Lung (tissue), 11 donors: ENCODE measurements at regions not wholly inside any gene's neighbourhood (a gene's known extent, or its start where the extent isn't known, plus 50 kb on each side); places are given as distances from the start of the nearest gene placed in this dataset.
"Not testable (repeated sequence)": the region's sequence is repeated elsewhere in the genome, so short reads cannot be mapped to it uniquely, and the experiment has no call there.

Experiments
- ATAC-seq: fragments of 200-7000 bp; cut with Tn5 transposase; one replicate; pipeline ENCODE4 v1.9.1; 2020; ENCODE audit warnings: moderate number of reproducible peaks; ENCODE audit not compliant: insufficient read depth, low FRiP score
- DNase-seq, 3 donors: peaks; one replicate each; pipeline ENCODE4 v3.0.0-alpha.2; 2013 to 2017
- H3K27ac ChIP-seq, 2 donors: one replicate each; pipeline ENCODE4 v1.5.1; 2013; ENCODE audit warnings: mild to moderate bottlenecking in 2 of 2, moderate library complexity in 2 of 2, control low read depth in 1 of 2, inconsistent platforms in 1 of 2, low read depth in 1 of 2, low read length in 1 of 2
- H3K27me3 ChIP-seq, 3 donors: one replicate each; pipeline ENCODE4 v1.5.1; 2013; ENCODE audit warnings: low read length in 2 of 3; ENCODE audit not compliant: control insufficient read depth in 3 of 3, insufficient read depth in 3 of 3
- H3K36me3 ChIP-seq, 4 donors: one replicate each; pipeline ENCODE4 v1.5.1; 2013; ENCODE audit warnings: low read length in 4 of 4, mild to moderate bottlenecking in 1 of 4, moderate library complexity in 1 of 4; ENCODE audit not compliant: control insufficient read depth in 4 of 4, insufficient read depth in 4 of 4
- H3K4me1 ChIP-seq, 5 donors: one replicate each; pipeline ENCODE4 v1.5.1; 2013; ENCODE audit warnings: low read length in 5 of 5, mild to moderate bottlenecking in 2 of 5, moderate library complexity in 1 of 5; ENCODE audit not compliant: control insufficient read depth in 5 of 5, insufficient read depth in 5 of 5
- H3K4me3 ChIP-seq: one replicate; pipeline ENCODE4 v1.5.1; 2013; ENCODE audit warnings: mild to moderate bottlenecking, control low read depth, moderate library complexity
- H3K9ac ChIP-seq, 2 donors: one replicate each; pipeline ENCODE4 v1.5.1; 2013; ENCODE audit warnings: low read length in 2 of 2, control low read depth in 1 of 2; ENCODE audit not compliant: insufficient read depth in 1 of 2
- H3K9me3 ChIP-seq, 4 donors: one replicate each; pipeline ENCODE4 v1.5.1; 2013; ENCODE audit warnings: low read length in 3 of 4, mild to moderate bottlenecking in 1 of 4, moderate library complexity in 1 of 4; ENCODE audit not compliant: control insufficient read depth in 4 of 4, insufficient read depth in 3 of 4
- WGBS, 2 donors: extraction: QIAGEN DNeasy Blood & Tissue Kit; methylation state at CpG; one replicate each; pipeline ENCODE4 v1.1.7; 2013; 5-methylcytosine and 5-hydroxymethylcytosine counted together
- TF ChIP-seq, protein P1 (sequence below): IDR thresholded peaks from 2 replicates; pipeline ENCODE4 v1.5.1; 2012; ENCODE audit warnings: mild to moderate bottlenecking; ENCODE audit errors: control extremely low read depth, extremely low read depth
- donor health status: control.
- donor health status: control.
- donor health status: Bipolar disorder and iron deficiency.
- donor health status: healthy.
- donor health status: DM: yes; HTN: yes; CAD: no.

DNA sequence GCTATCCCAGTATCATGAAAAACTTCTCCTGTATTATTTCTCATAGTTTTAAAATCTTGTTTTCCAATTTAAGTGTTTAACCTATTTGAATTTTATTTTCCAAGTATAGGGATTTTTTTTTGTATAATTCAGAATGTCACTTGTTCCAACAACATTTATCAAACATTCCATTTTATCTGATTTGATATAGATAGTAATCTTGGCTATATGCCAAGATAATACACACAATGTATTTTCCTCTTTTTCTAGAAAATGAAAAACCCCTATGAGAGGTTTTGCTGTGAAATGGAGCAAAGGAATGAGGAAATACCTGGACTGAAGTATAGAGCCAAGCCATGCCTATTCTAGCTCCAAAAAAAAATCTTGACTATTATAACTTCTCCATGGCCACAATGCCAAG lies 628.9 kb downstream of the HTR1B start:
- Histone ChIP-seq H3K4me3 (no peak overlapping the region), H3K9me3 (no peaks in the 10 kb centered on the region), H3K9ac (no peak overlapping the region), H3K4me1 (no peaks in the 10 kb centered on the region), H3K27ac (no peak overlapping the region), H3K36me3 (no peaks in the 10 kb centered on the region), H3K27me3 (no peaks in the 10 kb centered on the region)
- ATAC-seq: no peak
- TF ChIP-seq, protein P1, sequence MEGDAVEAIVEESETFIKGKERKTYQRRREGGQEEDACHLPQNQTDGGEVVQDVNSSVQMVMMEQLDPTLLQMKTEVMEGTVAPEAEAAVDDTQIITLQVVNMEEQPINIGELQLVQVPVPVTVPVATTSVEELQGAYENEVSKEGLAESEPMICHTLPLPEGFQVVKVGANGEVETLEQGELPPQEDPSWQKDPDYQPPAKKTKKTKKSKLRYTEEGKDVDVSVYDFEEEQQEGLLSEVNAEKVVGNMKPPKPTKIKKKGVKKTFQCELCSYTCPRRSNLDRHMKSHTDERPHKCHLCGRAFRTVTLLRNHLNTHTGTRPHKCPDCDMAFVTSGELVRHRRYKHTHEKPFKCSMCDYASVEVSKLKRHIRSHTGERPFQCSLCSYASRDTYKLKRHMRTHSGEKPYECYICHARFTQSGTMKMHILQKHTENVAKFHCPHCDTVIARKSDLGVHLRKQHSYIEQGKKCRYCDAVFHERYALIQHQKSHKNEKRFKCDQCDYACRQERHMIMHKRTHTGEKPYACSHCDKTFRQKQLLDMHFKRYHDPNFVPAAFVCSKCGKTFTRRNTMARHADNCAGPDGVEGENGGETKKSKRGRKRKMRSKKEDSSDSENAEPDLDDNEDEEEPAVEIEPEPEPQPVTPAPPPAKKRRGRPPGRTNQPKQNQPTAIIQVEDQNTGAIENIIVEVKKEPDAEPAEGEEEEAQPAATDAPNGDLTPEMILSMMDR: no peak
- no peak for DNase-seq

GRCh38 chr6:76831299-76831698 lies 632.0 kb downstream of the HTR1B start:
- DNase-seq (no peak), ATAC-seq (no peak)
- 44 to 47% methylated on average over 3 of the region's 3 CpGs for WGBS, 2 donors
- Histone ChIP-seq H3K9ac (no peak overlapping the region), H3K4me3 (no peak overlapping the region), H3K4me1 (no peaks in the 10 kb centered on the region), H3K27me3 (no peaks in the 10 kb centered on the region), H3K27ac (no peak overlapping the region), H3K36me3 (no peaks in the 10 kb centered on the region), H3K9me3 (no peaks in the 10 kb centered on the region)
- TF ChIP-seq, protein P1: no peak

GRCh38 chr6:76823578-76823977 lies 639.7 kb downstream of the HTR1B start:
- not testable (repeated sequence) for H3K4me3 ChIP-seq, H3K36me3 ChIP-seq, H3K27me3 ChIP-seq, H3K4me1 ChIP-seq, H3K9me3 ChIP-seq, H3K27ac ChIP-seq, ATAC-seq, H3K9ac ChIP-seq, DNase-seq
- WGBS, 2 donors: 79 to 83% methylated on average over 6 of the region's 6 CpGs

GRCh38 chr6:76818451-76818850 lies 644.8 kb downstream of the HTR1B start:
- Histone ChIP-seq H3K27ac (no peak overlapping the region), H3K9ac (no peak overlapping the region), H3K27me3 (no peaks in the 10 kb centered on the region), H3K4me3 (no peak overlapping the region), H3K36me3 (no peaks in the 10 kb centered on the region), H3K9me3 (peaks cover 0 to 6% (median 0%) of the 10 kb centered on the region in 4 donors), H3K4me1 (no peaks in the 10 kb centered on the region)
- ATAC-seq (no peak), DNase-seq (no peak)
- 96 to 98% methylated on average over 4 of the region's 4 CpGs for WGBS, 2 donors
- TF ChIP-seq, protein P1: no peak
